ENCODE measurements at regions not wholly inside any gene's neighbourhood (a gene's known extent, or its start where the extent isn't known, plus 50 kb on each side); places are given as distances from the start of the nearest gene placed in this dataset.

GRCh38 chr2:146992466-146992865 is 852.4 kb upstream of the ACVR2A start:
- intact Hi-C loops (cut with DNase I) = no loop called here
- no peak overlapping the region for H3K4me3 ChIP-seq (ENCODE audit: low read length in 2 of 2)
- H3K27me3 ChIP-seq (ENCODE audit: control insufficient read depth in 1 of 2, insufficient read depth in 2 of 2, low read length in 1 of 2) = no peaks in the 10 kb centered on the region
- 95 to 97% methylated on average over 2 of the region's 2 CpGs for WGBS, 2 donors
- no peaks in the 10 kb centered on the region for H3K4me1 ChIP-seq (ENCODE audit: control insufficient read depth in 1 of 2, insufficient read depth in 2 of 2, low read length in 2 of 2)
- H3K36me3 ChIP-seq (ENCODE audit: control insufficient read depth in 1 of 2, insufficient read depth in 2 of 2, low read length in 1 of 2) = no peaks in the 10 kb centered on the region
- H3K9me3 ChIP-seq (ENCODE audit: control insufficient read depth, low read length) = no peaks in the 10 kb centered on the region
- no peak for DNase-seq
- H3K27ac ChIP-seq (ENCODE audit: low read depth in 1 of 2, low read length in 2 of 2) = no peak overlapping the region
- ATAC-seq (ENCODE audit: low FRiP score) = no peak

- H3K4me1 ChIP-seq (ENCODE audit: control insufficient read depth in 1 of 2, insufficient read depth in 2 of 2, low read length in 2 of 2) = no peaks in the 10 kb centered on the region
- intact Hi-C loops (cut with DNase I) = no loop called here
- ATAC-seq (ENCODE audit: low FRiP score) (no peak), DNase-seq (no peak)
- no peak overlapping the region for H3K27ac ChIP-seq (ENCODE audit: low read depth in 1 of 2, low read length in 2 of 2)
- no peaks in the 10 kb centered on the region for H3K27me3 ChIP-seq (ENCODE audit: control insufficient read depth in 1 of 2, insufficient read depth in 2 of 2, low read length in 1 of 2)
- H3K36me3 ChIP-seq (ENCODE audit: control insufficient read depth in 1 of 2, insufficient read depth in 2 of 2, low read length in 1 of 2) = no peaks in the 10 kb centered on the region
- H3K9me3 ChIP-seq (ENCODE audit: control insufficient read depth, low read length) = no peaks in the 10 kb centered on the region
- H3K4me3 ChIP-seq (ENCODE audit: low read length in 2 of 2) = no peak overlapping the region
- WGBS, 2 donors = 94% methylated on average over 2 of the region's 2 CpGs
Measured at GRCh38 chr2:146992057-146992456, 852.8 kb upstream of the ACVR2A start.

- no peak overlapping the region for H3K4me3 ChIP-seq (ENCODE audit: low read length in 2 of 2)
- no peak for DNase-seq
- H3K27ac ChIP-seq (ENCODE audit: low read depth in 1 of 2, low read length in 2 of 2) = no peak overlapping the region
- H3K4me1 ChIP-seq (ENCODE audit: control insufficient read depth in 1 of 2, insufficient read depth in 2 of 2, low read length in 2 of 2) = no peaks in the 10 kb centered on the region
- no peak for ATAC-seq (ENCODE audit: low FRiP score)
- H3K36me3 ChIP-seq (ENCODE audit: control insufficient read depth in 1 of 2, insufficient read depth in 2 of 2, low read length in 1 of 2) = no peaks in the 10 kb centered on the region
- WGBS, 2 donors = 7 to 18% methylated on average over 6 of the region's 6 CpGs
- H3K27me3 ChIP-seq (ENCODE audit: control insufficient read depth in 1 of 2, insufficient read depth in 2 of 2, low read length in 1 of 2) = no peaks in the 10 kb centered on the region
- H3K9me3 ChIP-seq (ENCODE audit: control insufficient read depth, low read length) = no peaks in the 10 kb centered on the region
- intact Hi-C loops (cut with DNase I) = no loop called here
Measured at GRCh38 chr2:146990311-146991054, 854.3 kb upstream of the ACVR2A start.

GRCh38 chr2:146989741-146990140 is 855.1 kb upstream of the ACVR2A start:
- Histone ChIP-seq H3K27me3 (ENCODE audit: control insufficient read depth in 1 of 2, insufficient read depth in 2 of 2, low read length in 1 of 2) (no peaks in the 10 kb centered on the region), H3K9me3 (ENCODE audit: control insufficient read depth, low read length) (no peaks in the 10 kb centered on the region), H3K36me3 (ENCODE audit: control insufficient read depth in 1 of 2, insufficient read depth in 2 of 2, low read length in 1 of 2) (no peaks in the 10 kb centered on the region), H3K27ac (ENCODE audit: low read depth in 1 of 2, low read length in 2 of 2) (no peak overlapping the region), H3K4me3 (ENCODE audit: low read length in 2 of 2) (no peak overlapping the region), H3K4me1 (ENCODE audit: control insufficient read depth in 1 of 2, insufficient read depth in 2 of 2, low read length in 2 of 2) (no peaks in the 10 kb centered on the region)
- DNase-seq (no peak), ATAC-seq (ENCODE audit: low FRiP score) (no peak)
- intact Hi-C loops (cut with DNase I) = no loop called here
- WGBS, 2 donors = 69 to 74% methylated on average over 1 of the region's 1 CpG

GRCh38 chr2:146987996-146988395 is 856.8 kb upstream of the ACVR2A start:
- WGBS, 2 donors = 93 to 98% methylated on average over 2 of the region's 2 CpGs
- ATAC-seq (ENCODE audit: low FRiP score) (no peak), DNase-seq (no peak)
- intact Hi-C loops (cut with DNase I) = no loop called here
- Histone ChIP-seq H3K27ac (ENCODE audit: low read depth in 1 of 2, low read length in 2 of 2) (no peak overlapping the region), H3K27me3 (ENCODE audit: control insufficient read depth in 1 of 2, insufficient read depth in 2 of 2, low read length in 1 of 2) (no peaks in the 10 kb centered on the region), H3K4me1 (ENCODE audit: control insufficient read depth in 1 of 2, insufficient read depth in 2 of 2, low read length in 2 of 2) (no peaks in the 10 kb centered on the region), H3K4me3 (ENCODE audit: low read length in 2 of 2) (no peak overlapping the region), H3K36me3 (ENCODE audit: control insufficient read depth in 1 of 2, insufficient read depth in 2 of 2, low read length in 1 of 2) (no peaks in the 10 kb centered on the region), H3K9me3 (ENCODE audit: control insufficient read depth, low read length) (no peaks in the 10 kb centered on the region)

GRCh38 chr2:146986161-146986560 is 858.7 kb upstream of the ACVR2A start:
- no peak overlapping the region for H3K4me3 ChIP-seq (ENCODE audit: low read length in 2 of 2)
- H3K9me3 ChIP-seq (ENCODE audit: control insufficient read depth, low read length) = no peaks in the 10 kb centered on the region
- no peaks in the 10 kb centered on the region for H3K36me3 ChIP-seq (ENCODE audit: control insufficient read depth in 1 of 2, insufficient read depth in 2 of 2, low read length in 1 of 2)
- H3K4me1 ChIP-seq (ENCODE audit: control insufficient read depth in 1 of 2, insufficient read depth in 2 of 2, low read length in 2 of 2) = no peaks in the 10 kb centered on the region
- H3K27me3 ChIP-seq (ENCODE audit: control insufficient read depth in 1 of 2, insufficient read depth in 2 of 2, low read length in 1 of 2) = no peaks in the 10 kb centered on the region
- ATAC-seq (ENCODE audit: low FRiP score) (no peak), DNase-seq (no peak)
- no peak overlapping the region for H3K27ac ChIP-seq (ENCODE audit: low read depth in 1 of 2, low read length in 2 of 2)
- intact Hi-C loops (cut with DNase I) = no loop called here
- 31 to 36% methylated on average over 4 of the region's 4 CpGs for WGBS, 2 donors

GRCh38 chr2:146985753-146986152 is 859.1 kb upstream of the ACVR2A start:
- H3K27me3 ChIP-seq (ENCODE audit: control insufficient read depth in 1 of 2, insufficient read depth in 2 of 2, low read length in 1 of 2) = no peaks in the 10 kb centered on the region
- intact Hi-C loops (cut with DNase I) = no loop called here
- H3K36me3 ChIP-seq (ENCODE audit: control insufficient read depth in 1 of 2, insufficient read depth in 2 of 2, low read length in 1 of 2) = no peaks in the 10 kb centered on the region
- 57 to 60% methylated on average over 2 of the region's 2 CpGs for WGBS, 2 donors
- no peak overlapping the region for H3K4me3 ChIP-seq (ENCODE audit: low read length in 2 of 2)
- H3K9me3 ChIP-seq (ENCODE audit: control insufficient read depth, low read length) = no peaks in the 10 kb centered on the region
- no peak overlapping the region for H3K27ac ChIP-seq (ENCODE audit: low read depth in 1 of 2, low read length in 2 of 2)
- ATAC-seq (ENCODE audit: low FRiP score) (no peak), DNase-seq (no peak)
- no peaks in the 10 kb centered on the region for H3K4me1 ChIP-seq (ENCODE audit: control insufficient read depth in 1 of 2, insufficient read depth in 2 of 2, low read length in 2 of 2)

GRCh38 chr2:146984014-146984413 is 860.8 kb upstream of the ACVR2A start:
- 75 to 76% methylated on average over 4 of the region's 4 CpGs for WGBS, 2 donors
- DNase-seq (no peak), ATAC-seq (ENCODE audit: low FRiP score) (no peak)
- Histone ChIP-seq H3K4me1 (ENCODE audit: control insufficient read depth in 1 of 2, insufficient read depth in 2 of 2, low read length in 2 of 2) (no peaks in the 10 kb centered on the region), H3K9me3 (ENCODE audit: control insufficient read depth, low read length) (no peaks in the 10 kb centered on the region), H3K36me3 (ENCODE audit: control insufficient read depth in 1 of 2, insufficient read depth in 2 of 2, low read length in 1 of 2) (no peaks in the 10 kb centered on the region), H3K27me3 (ENCODE audit: control insufficient read depth in 1 of 2, insufficient read depth in 2 of 2, low read length in 1 of 2) (no peaks in the 10 kb centered on the region), H3K4me3 (ENCODE audit: low read length in 2 of 2) (no peak overlapping the region), H3K27ac (ENCODE audit: low read depth in 1 of 2, low read length in 2 of 2) (no peak overlapping the region)
- intact Hi-C loops (cut with DNase I) = no loop called here

GRCh38 chr2:146982393-146982846 is 862.4 kb upstream of the ACVR2A start:
- Histone ChIP-seq H3K4me3 (ENCODE audit: low read length in 2 of 2) (no peak overlapping the region), H3K4me1 (ENCODE audit: control insufficient read depth in 1 of 2, insufficient read depth in 2 of 2, low read length in 2 of 2) (no peaks in the 10 kb centered on the region), H3K27ac (ENCODE audit: low read depth in 1 of 2, low read length in 2 of 2) (no peak overlapping the region), H3K27me3 (ENCODE audit: control insufficient read depth in 1 of 2, insufficient read depth in 2 of 2, low read length in 1 of 2) (no peaks in the 10 kb centered on the region), H3K36me3 (ENCODE audit: control insufficient read depth in 1 of 2, insufficient read depth in 2 of 2, low read length in 1 of 2) (no peaks in the 10 kb centered on the region), H3K9me3 (ENCODE audit: control insufficient read depth, low read length) (no peaks in the 10 kb centered on the region)
- ATAC-seq (ENCODE audit: low FRiP score) (peak; percentile 84), DNase-seq (peak in 1 of 2 donors; percentile 48)
- WGBS, 2 donors = 76 to 83% methylated on average over 2 of the region's 2 CpGs
- intact Hi-C loops (cut with DNase I) = no loop called here
